ENCODE measurements at regions not wholly inside any gene's neighbourhood (a gene's known extent, or its start where the extent isn't known, plus 50 kb on each side); places are given as distances from the start of the nearest gene placed in this dataset.

DNA sequence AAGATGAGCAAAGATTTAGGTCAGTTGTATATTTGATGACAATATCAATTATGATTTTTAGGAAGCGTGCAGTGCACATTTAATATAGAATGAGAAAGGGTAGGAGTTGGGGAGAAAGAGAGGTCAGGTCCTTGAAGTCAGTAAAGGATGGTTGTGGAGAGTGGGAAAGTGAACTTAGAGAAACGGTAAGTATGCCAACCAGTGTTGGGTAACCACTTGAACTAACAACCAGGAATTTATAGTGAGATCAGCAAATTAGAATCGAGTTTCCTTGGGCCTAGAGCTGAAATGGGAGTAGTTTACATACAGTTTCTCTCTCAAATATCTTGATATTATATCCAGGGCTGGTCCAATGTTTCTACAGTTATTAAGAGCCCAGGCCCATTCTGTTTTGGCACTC is 188.5 kb upstream of the RBMS3 start:
- TF ChIP-seq SPI1 (IDR thresholded peaks at IDR 0.05; ENCODE audit: low read depth, low read length): no peak
- TF ChIP-seq POLR2A (IDR thresholded peaks at IDR 0.05; ENCODE audit: low read depth, low read length): no peak

Measured in GM12891 (cell line).